Mammary epithelial cell (primary cell): ENCODE measurements at regions not wholly inside any gene's neighbourhood (a gene's known extent, or its start where the extent isn't known, plus 50 kb on each side); places are given as distances from the start of the nearest gene placed in this dataset.

Experiments used
- CTCF ChIP-seq, 2 donors: IDR thresholded peaks in 1 of 2; conservative IDR thresholded peaks in 1 of 2; 2 replicates each; pipeline ENCODE4 v1.5.1; 2011 to 2012; ENCODE audit warnings: inconsistent platforms in 2 of 2, low read length in 2 of 2, mild to moderate bottlenecking in 2 of 2, control low read depth in 1 of 2, low read depth in 1 of 2; ENCODE audit not compliant: insufficient read depth in 1 of 2; ENCODE audit errors: extremely low read depth in 1 of 2
- EZH2 ChIP-seq: IDR thresholded peaks from 2 replicates; pipeline ENCODE4 v1.6.1; 2012; ENCODE audit warnings: low read length, inconsistent platforms, borderline replicate concordance

GRCh38 chr6:128719786-128720185 is 163.2 kb upstream of the LAMA2 start:
- no peak for TF ChIP-seq CTCF (conservative IDR thresholded peaks at IDR 0.05 in 1 of 2, IDR thresholded peaks at IDR 0.05 in 1 of 2; ENCODE audit: extremely low read depth in 1 of 2, insufficient read depth in 1 of 2, low read depth in 1 of 2, low read length in 2 of 2)
- no peak for TF ChIP-seq EZH2
